HCT116 (cell line): ENCODE measurements at regions not wholly inside any gene's neighbourhood (a gene's known extent, or its start where the extent isn't known, plus 50 kb on each side); places are given as distances from the start of the nearest gene placed in this dataset.

Source experiments
- ATAC-seq: fragments of 200-7000 bp; cut with Tn5 transposase; 2 replicates; pipeline ENCODE4 v1.9.1; 2020; ENCODE audit warnings: mild to moderate bottlenecking, moderate library complexity
- BruUV-seq: library from RNA; stranded (reverse); fragments of 400-500 nt; replicated peaks from 2 replicates; lab custom pipeline; 2021; lab: Mats Ljungman, UMichigan
- CTCF ChIA-PET: fragments of 300-600 bp; sonication (Branson Sonifier 250); formaldehyde crosslinking; loops from one replicate; lab custom pipeline; 2021; ENCODE audit warnings: antibody characterized with exemption; lab: Charles Lee
- POLR2A ChIA-PET: fragments of 300-600, 350-600 bp; sonication (Branson Sonifier 250); formaldehyde crosslinking; loops from one replicate; lab custom pipeline; 2021; ENCODE audit warnings: antibody characterized with exemption; lab: Charles Lee
- RAD21 ChIA-PET, 2 experiments: fragments of 300-600 bp; sonication (Branson Sonifier 250); formaldehyde crosslinking; loops; one replicate each; lab custom pipeline; 2023; ENCODE audit warnings: low total read pairs in 2 of 2; ENCODE audit not compliant: uncharacterized antibody in 2 of 2, unreplicated experiment in 2 of 2, low non-redundant PET in 1 of 2; lab: Charles Lee
- DNase-seq: peaks from one replicate; pipeline ENCODE4 v3.0.0-alpha.2; 2010; ENCODE audit warnings: low read depth, low spot score
- H2AFZ ChIP-seq: fragments of 200-600 bp; shearing (Covaris generic), sonication (generic); 2 replicates; pipeline ENCODE4 v1.6.1; 2017; ENCODE audit warnings: low read depth, mixed run types, mixed read lengths, antibody characterized with exemption, low read length; ENCODE audit not compliant: poor library complexity, severe bottlenecking
- H3K27ac ChIP-seq: 2 replicates; pipeline ENCODE4 v1.5.1; 2012; ENCODE audit warnings: low read depth, low read length
- H3K27me3 ChIP-seq: fragments of 200-600 bp; sonication (generic); 2 replicates; pipeline ENCODE4 v1.6.1; 2016; ENCODE audit warnings: mixed run types, low read length, mixed read lengths; ENCODE audit not compliant: insufficient read depth
- H3K36me3 ChIP-seq, 2 experiments: fragments of 200-500 bp in 1 of 2; fragments of 200-600 bp in 1 of 2; sonication (Bioruptor generic) in 1 of 2; sonication (generic) in 1 of 2; 2 replicates each; pipeline versions ENCODE4 v1.5.1 to v1.6.1; 2014 to 2016; ENCODE audit warnings: low read length in 2 of 2, inconsistent platforms in 1 of 2, mixed read lengths in 1 of 2, mixed run types in 1 of 2; ENCODE audit not compliant: insufficient read depth in 2 of 2, control insufficient read depth in 1 of 2
- H3K4me1 ChIP-seq, 2 experiments: fragments of 200-600 bp in 1 of 2; sonication (generic) in 1 of 2; 2 replicates each; pipeline versions ENCODE4 v1.5.1 to v1.6.1; 2012 to 2017; ENCODE audit warnings: low read length in 2 of 2, inconsistent platforms in 1 of 2, mild to moderate bottlenecking in 1 of 2, mixed read lengths in 1 of 2, mixed run types in 1 of 2, moderate library complexity in 1 of 2; ENCODE audit not compliant: insufficient read depth in 2 of 2, control insufficient read depth in 1 of 2
- H3K4me2 ChIP-seq: fragments of 200-600 bp; sonication (generic); 2 replicates; pipeline ENCODE4 v1.6.1; 2017; ENCODE audit warnings: mixed run types, low read length, mixed read lengths
- H3K4me3 ChIP-seq, 2 experiments: fragments of 200-600 bp in 1 of 2; sonication (generic) in 1 of 2; replicated peaks in 1 of 2; 2 replicates each; pipeline ENCODE4 v1.5.1; 2011 to 2016; ENCODE audit warnings: low read length in 2 of 2, control low read depth in 1 of 2, low read depth in 1 of 2, mild to moderate bottlenecking in 1 of 2, mixed read lengths in 1 of 2, mixed run types in 1 of 2
- H3K79me2 ChIP-seq: fragments of 200-600 bp; sonication (generic); 2 replicates; pipeline ENCODE4 v1.6.1; 2017; ENCODE audit warnings: mild to moderate bottlenecking, mixed run types, low read length, moderate library complexity, mixed read lengths; ENCODE audit not compliant: insufficient read depth
- H3K9ac ChIP-seq: fragments of 200-600 bp; sonication (generic); 2 replicates; pipeline ENCODE4 v1.6.1; 2016; ENCODE audit warnings: low read length, mixed read lengths
- H3K9me2 ChIP-seq: fragments of 200-600 bp; sonication (generic), shearing (Covaris generic); 2 replicates; pipeline ENCODE4 v1.6.1; 2017; ENCODE audit warnings: mixed run types, mild to moderate bottlenecking, moderate library complexity; ENCODE audit not compliant: insufficient read depth
- H3K9me3 ChIP-seq, 2 experiments: fragments of 200-500 bp in 1 of 2; fragments of 200-600 bp in 1 of 2; sonication (Bioruptor generic) in 1 of 2; sonication (generic) in 1 of 2; 2 replicates each; pipeline ENCODE4 v1.6.1; 2014 to 2017; ENCODE audit warnings: low read length in 2 of 2, mixed read lengths in 2 of 2, inconsistent platforms in 1 of 2, low read depth in 1 of 2, mild to moderate bottlenecking in 1 of 2, mixed run types in 1 of 2, moderate library complexity in 1 of 2; ENCODE audit not compliant: control insufficient read depth in 1 of 2, insufficient read depth in 1 of 2
- H4K20me1 ChIP-seq: fragments of 200-600 bp; sonication (generic), shearing (Covaris generic); 2 replicates; pipeline ENCODE4 v1.6.1; 2017; ENCODE audit warnings: mixed run types, mild to moderate bottlenecking, moderate library complexity; ENCODE audit not compliant: insufficient read depth
- EGR1 ChIP-seq: IDR thresholded peaks from 2 replicates; pipeline ENCODE4 v1.6.1; 2012; ENCODE audit warnings: low read depth
- EZH2phosphoT487 ChIP-seq: fragments of 200-600 bp; IDR thresholded peaks from 2 replicates; pipeline ENCODE4 v1.6.1; 2018; ENCODE audit warnings: antibody characterized with exemption, borderline replicate concordance
- JUND ChIP-seq: IDR thresholded peaks from 2 replicates; pipeline ENCODE4 v1.6.1; 2012
- MAX ChIP-seq: IDR thresholded peaks from 2 replicates; pipeline ENCODE4 v1.6.1; 2012
- RAD21 ChIP-seq: IDR thresholded peaks from 2 replicates; pipeline ENCODE4 v1.6.1; 2012; ENCODE audit warnings: low read depth, mild to moderate bottlenecking
- SIN3A ChIP-seq: IDR thresholded peaks from 2 replicates; pipeline ENCODE4 v1.6.1; 2012; ENCODE audit warnings: low read depth
- SP1 ChIP-seq: IDR thresholded peaks from 2 replicates; pipeline ENCODE4 v1.6.1; 2012; ENCODE audit warnings: low read depth
- SRF ChIP-seq: IDR thresholded peaks from 2 replicates; pipeline ENCODE4 v1.6.1; 2012; ENCODE audit warnings: low read depth
- ZBTB33 ChIP-seq: IDR thresholded peaks from 2 replicates; pipeline ENCODE4 v1.6.1; 2011; ENCODE audit warnings: mild to moderate bottlenecking, low read length, moderate library complexity; ENCODE audit not compliant: insufficient replicate concordance; ENCODE audit errors: extremely low read depth
- intact Hi-C: fragments of 100-400 bp; cut with micrococcal nuclease; formaldehyde crosslinking; loops from 2 replicates; pipeline ENCODE4 v1.10.0; 2022
- TF ChIP-seq, protein P1 (sequence below): IDR thresholded peaks from 2 replicates; pipeline ENCODE4 v1.6.1; 2012
- TF ChIP-seq, protein P2 (sequence below), 3 experiments: fragments of 200-600 bp in 1 of 3; sonication (generic) in 1 of 3; IDR thresholded peaks in 2 of 3; conservative IDR thresholded peaks in 1 of 3; 2 replicates each; pipeline ENCODE4 v1.5.1; 2012 to 2017; ENCODE audit warnings: low read depth in 2 of 3, low read length in 2 of 3, antibody characterized with exemption in 1 of 3, borderline replicate concordance in 1 of 3, control low read depth in 1 of 3, mild to moderate bottlenecking in 1 of 3, mixed read lengths in 1 of 3, mixed run types in 1 of 3, moderate library complexity in 1 of 3; ENCODE audit not compliant: insufficient read depth in 1 of 3

DNA sequence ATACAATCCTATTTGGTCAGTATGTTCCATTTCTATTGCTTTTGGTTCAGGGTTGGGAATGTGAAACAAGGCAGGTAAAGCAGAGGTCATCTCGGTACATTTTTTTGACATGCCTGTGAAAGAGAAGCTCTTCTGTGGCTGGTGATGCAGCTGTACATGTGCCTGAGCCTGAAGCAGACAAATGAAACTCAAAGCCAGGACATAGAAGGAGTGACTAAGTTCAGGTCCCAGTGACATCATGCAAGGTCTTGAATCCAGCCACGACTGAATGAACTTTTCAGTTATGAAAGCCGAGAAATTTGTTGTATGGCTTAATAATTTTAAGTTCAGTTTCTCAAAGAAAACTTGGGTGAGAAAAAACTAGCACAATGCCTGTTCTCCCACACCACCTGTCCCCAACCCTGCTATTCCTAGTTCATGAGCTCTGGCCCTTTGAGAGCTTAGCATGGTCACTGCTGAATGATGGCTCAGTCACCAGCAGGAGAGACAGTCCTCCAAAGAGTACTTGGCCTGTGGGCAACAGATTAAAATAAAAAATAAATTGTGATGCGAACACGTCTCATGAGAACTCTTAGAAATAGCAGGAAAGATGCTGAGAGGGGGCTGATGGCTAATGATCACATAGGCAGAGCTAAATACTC lies 600.2 kb upstream of the GRM7 start (continued):
- TF ChIP-seq, protein P1, sequence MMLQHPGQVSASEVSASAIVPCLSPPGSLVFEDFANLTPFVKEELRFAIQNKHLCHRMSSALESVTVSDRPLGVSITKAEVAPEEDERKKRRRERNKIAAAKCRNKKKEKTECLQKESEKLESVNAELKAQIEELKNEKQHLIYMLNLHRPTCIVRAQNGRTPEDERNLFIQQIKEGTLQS, result no peak
- no peak for TF ChIP-seq ZBTB33

- no peaks in the 10 kb centered on the region for H3K36me3 ChIP-seq
- H3K4me3 ChIP-seq, result no peak overlapping the region
- no peak overlapping the region for H2AFZ ChIP-seq
- no peaks in the 10 kb centered on the region for H3K9me3 ChIP-seq
- no peaks in the 10 kb centered on the region for H3K79me2 ChIP-seq
- no peaks in the 10 kb centered on the region for H3K4me1 ChIP-seq
- no peaks in the 10 kb centered on the region for H4K20me1 ChIP-seq
- H3K27ac ChIP-seq, result no peak overlapping the region
- DNase-seq (no peak), ATAC-seq (no peak)
- ChIA-PET CTCF (no interaction called here), POLR2A (no interaction called here), RAD21 (no interaction called here)
- no peak for TF ChIP-seq MAX
- no TSS peak for BruUV-seq
- no peaks in the 10 kb centered on the region for H3K9me2 ChIP-seq
- H3K9ac ChIP-seq, result no peak overlapping the region
- intact Hi-C loops, result no loop called here
- no peak overlapping the region for H3K4me2 ChIP-seq
- no peaks in the 10 kb centered on the region for H3K27me3 ChIP-seq
Observed at GRCh38 chr3:6262010-6262409, 598.9 kb upstream of the GRM7 start.

DNA sequence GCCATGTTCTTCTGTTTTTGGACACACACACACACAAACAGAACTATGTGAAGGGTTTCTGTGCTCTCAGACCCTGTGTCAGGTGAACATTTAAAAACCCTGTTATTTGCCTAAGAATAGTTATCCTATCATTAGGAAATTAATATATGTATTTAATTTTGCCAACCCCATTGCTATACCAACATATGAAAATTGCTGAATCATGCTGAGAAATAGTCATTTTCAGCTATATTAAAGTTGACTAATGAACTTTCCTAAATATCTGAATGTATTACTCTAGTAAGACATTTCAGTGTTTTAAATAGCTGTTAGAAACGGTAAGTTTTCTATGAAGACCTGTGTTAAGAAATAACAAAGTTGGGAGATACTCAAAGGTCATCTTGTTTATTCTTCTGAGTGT lies 596.9 kb upstream of the GRM7 start:
- Histone ChIP-seq H3K4me3 (no peak overlapping the region), H3K36me3 (no peaks in the 10 kb centered on the region), H2AFZ (no peak overlapping the region), H3K4me1 (no peaks in the 10 kb centered on the region), H3K9me2 (no peaks in the 10 kb centered on the region), H3K27ac (no peak overlapping the region), H3K9me3 (no peaks in the 10 kb centered on the region), H4K20me1 (no peaks in the 10 kb centered on the region), H3K4me2 (no peak overlapping the region), H3K27me3 (no peaks in the 10 kb centered on the region), H3K9ac (no peak overlapping the region), H3K79me2 (no peaks in the 10 kb centered on the region)
- POLR2A ChIA-PET, result no interaction called here
- intact Hi-C loops, result no loop called here
- CTCF ChIA-PET, result no interaction called here
- BruUV-seq, result no TSS peak
- ATAC-seq (no peak), DNase-seq (no peak)
- RAD21 ChIA-PET, result no interaction called here
- TF ChIP-seq SRF, result no peak
- no peak for TF ChIP-seq SIN3A
- TF ChIP-seq EGR1, result no peak
- TF ChIP-seq ZBTB33, result no peak
- no peak for TF ChIP-seq SP1
- TF ChIP-seq, protein P2, sequence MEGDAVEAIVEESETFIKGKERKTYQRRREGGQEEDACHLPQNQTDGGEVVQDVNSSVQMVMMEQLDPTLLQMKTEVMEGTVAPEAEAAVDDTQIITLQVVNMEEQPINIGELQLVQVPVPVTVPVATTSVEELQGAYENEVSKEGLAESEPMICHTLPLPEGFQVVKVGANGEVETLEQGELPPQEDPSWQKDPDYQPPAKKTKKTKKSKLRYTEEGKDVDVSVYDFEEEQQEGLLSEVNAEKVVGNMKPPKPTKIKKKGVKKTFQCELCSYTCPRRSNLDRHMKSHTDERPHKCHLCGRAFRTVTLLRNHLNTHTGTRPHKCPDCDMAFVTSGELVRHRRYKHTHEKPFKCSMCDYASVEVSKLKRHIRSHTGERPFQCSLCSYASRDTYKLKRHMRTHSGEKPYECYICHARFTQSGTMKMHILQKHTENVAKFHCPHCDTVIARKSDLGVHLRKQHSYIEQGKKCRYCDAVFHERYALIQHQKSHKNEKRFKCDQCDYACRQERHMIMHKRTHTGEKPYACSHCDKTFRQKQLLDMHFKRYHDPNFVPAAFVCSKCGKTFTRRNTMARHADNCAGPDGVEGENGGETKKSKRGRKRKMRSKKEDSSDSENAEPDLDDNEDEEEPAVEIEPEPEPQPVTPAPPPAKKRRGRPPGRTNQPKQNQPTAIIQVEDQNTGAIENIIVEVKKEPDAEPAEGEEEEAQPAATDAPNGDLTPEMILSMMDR (IDR thresholded peaks at IDR 0.05 in 2 of 3, conservative IDR thresholded peaks at IDR 0.05 in 1 of 3; ENCODE audit: borderline replicate concordance in 1 of 3, insufficient read depth in 1 of 3, low read depth in 2 of 3, low read length in 2 of 3), result no peak
- no peak for TF ChIP-seq RAD21
- TF ChIP-seq EZH2phosphoT487, result no peak
- TF ChIP-seq JUND, result no peak
